Fibroblast of peridontal ligament (primary cell): ENCODE measurements at regions not wholly inside any gene's neighbourhood (a gene's known extent, or its start where the extent isn't known, plus 50 kb on each side); places are given as distances from the start of the nearest gene placed in this dataset.

Experiments used
- DNase-seq: peaks from one replicate; pipeline ENCODE4 v3.0.0-alpha.2; 2010; ENCODE audit errors: extremely low read depth

DNA sequence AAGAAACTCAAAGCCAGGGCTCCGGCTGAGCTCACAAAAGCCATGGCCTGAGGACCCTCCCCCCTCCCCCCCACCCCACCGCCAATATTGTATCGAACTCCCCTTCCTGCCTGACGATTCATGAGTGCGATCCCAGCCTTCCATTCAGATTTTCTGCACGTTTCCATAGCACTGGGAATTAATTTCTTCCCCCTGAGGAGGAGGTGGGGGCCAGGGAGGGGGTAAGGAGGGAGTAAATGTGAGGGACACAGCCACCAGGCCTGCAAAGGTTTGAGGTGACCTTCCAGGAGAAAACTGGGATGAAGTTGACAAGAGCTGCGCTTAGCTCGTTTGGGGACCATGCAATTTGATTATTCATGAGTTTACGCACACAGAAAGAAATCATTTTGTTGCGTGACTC lies 527.7 kb downstream of the MN1 start:
- DNase-seq = no peak

DNA sequence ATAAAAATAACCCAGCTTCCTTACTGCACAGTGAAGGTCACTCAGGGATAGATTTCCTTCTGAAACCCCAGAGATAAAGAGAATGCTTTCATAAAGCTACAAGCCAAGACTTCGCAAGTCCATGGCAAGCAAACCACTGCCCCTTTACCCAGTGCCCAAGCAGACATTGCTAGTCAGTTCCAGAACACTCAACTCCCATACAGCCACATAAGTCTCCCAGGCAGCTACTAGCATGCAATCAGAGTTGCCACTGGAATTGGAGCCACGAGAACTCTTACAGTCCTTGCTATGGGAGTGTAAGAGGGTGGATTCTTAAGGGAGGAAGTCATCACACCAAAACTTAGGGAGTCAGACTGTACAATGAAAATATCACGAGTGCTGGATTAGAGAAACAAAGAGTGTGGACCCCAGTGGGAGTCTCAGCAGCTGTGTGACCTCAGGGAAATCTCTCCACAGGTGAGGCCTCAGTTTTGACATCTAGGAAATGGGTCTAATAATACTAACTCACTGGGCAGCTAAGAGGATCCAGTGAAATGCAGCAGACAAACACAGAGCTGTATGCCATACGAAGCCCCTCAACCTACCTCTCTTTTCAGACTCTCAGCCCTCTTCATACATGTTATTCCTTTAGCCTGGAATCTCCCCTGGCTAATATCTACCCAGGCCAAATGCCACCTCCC lies 526.6 kb downstream of the MN1 start:
- peak; percentile 9 for DNase-seq

DNA sequence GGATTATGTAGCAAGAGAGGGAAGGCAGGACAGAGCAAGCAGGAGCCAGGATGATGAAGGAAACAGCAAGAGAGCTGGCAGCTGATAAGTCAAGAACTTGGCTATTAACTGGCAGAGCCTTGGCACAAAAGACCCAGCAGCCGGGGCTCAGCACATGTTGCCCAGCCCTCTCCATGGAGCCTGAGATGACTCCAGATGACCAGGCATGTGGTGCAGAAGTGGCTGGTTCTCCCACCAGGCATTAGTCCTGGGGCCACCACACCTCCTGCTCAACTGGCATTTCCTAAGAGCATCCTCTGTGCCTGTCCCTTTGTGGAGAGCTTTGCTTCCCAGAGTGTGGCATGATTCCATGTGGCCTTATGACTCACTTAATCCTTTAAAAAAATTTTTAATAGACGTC lies 522.6 kb downstream of the MN1 start:
- DNase-seq = no peak

DNA sequence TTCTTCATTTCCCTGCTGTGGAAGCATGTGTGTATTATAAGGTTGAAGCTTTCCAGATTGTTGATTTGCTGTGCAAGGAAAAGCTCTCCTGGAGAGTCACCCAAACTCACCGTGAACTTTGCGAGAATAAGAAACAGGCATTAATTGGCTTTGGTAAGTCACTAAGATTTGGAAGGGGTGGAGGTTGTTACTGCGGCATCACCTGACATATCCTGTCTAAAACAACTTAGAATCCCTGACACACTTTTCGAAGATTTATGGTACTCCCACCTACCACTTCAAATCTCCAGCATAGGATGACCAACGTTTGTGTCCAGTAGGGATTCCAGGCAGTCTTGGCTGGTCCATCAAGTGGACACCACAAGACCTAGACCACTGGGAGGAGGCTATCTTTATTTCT lies 518.3 kb downstream of the MN1 start:
- DNase-seq = no peak

DNA sequence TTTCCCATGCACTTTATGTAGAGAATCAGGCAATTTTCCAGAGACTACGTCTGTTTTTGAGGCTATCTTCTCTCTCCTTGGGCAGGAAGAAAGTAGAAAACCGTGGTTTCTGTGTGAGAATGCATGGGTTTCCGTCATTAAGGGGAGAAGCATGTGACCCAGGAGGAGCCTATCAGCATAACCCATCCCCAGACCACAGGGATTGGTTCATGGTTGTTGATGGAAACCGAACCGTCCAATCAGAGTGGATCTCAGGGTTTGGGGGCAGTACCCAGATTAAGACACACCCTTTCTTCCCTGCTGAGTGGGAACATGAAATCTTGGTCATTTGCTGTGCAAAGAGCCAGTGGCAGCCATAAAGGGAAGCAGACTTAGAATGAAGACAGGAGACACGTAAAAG lies 517.8 kb downstream of the MN1 start:
- no peak for DNase-seq

DNA sequence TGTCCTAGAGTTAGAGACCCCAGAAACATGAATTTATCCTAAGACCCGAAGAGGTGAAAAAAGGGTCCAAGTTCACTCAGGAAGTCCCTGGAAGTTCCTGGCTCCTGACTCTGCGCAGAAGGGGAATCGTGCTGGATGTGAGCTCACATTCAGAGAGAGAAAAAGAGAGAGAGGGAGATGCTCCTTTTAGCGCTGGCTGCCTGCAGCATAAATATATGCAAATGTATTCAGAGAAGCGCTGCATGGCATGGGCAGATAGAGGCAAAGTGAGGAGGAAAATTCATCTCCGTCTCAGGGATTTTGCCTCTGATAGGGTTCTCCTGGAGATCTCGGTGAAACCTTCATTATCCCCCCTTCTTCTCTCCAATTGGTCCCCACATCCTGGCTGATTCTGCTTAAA lies 517.2 kb downstream of the MN1 start:
- no peak for DNase-seq

DNA sequence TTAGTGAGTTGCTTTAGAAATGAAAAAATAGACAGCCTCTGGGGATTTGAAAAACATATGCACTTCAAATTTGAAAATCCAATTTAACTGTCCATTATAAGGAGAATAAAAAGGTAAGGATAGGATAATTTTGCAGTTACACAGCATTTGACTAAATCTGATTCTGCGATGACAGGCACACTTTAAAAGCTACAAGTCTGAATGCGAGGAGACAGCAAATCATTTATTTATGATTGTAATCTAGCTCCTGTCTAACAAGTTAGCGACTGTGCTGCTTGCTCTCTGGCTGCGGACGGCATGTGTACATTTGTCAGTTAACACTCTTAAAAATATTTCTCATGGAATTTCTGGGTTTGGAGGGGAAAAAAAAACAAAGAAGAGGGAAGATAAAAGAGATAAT lies 514.8 kb downstream of the MN1 start:
- DNase-seq = no peak

DNA sequence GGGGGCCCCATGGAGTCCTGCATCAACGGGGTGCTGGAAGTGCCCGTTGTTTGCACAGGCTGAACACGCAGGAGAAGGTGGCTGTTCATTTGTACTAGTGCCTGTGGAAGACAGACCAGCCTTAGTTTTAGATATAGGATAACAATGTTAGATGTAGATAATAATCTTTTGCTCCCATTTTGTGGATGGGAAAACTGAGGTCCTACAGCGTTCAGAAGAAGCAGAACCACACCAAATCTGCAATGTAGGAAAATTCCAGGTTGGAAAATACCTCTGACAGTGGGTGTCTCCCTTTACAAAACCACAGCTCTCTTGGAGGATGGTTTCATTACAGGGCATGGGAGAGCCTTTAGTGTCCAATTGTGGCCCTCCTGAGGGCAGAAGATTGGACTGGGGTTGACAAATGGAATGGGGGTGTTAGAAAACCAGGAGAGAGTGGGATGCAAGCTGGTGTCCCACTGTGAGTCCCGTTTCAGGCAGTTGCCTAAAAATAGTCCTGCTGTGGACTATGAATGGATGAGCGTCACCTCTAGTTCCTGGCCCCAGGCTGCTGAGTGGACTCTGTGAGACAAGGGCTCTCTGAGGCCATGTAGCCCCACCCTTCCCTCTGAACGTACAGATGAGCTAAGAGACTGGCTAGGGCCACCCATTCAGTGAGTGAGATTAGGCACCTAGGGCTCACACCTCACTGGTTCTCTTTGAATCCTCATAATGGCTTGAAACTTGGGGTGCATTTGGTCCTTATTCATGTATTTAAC lies 508.8 kb downstream of the MN1 start:
- no peak for DNase-seq

DNA sequence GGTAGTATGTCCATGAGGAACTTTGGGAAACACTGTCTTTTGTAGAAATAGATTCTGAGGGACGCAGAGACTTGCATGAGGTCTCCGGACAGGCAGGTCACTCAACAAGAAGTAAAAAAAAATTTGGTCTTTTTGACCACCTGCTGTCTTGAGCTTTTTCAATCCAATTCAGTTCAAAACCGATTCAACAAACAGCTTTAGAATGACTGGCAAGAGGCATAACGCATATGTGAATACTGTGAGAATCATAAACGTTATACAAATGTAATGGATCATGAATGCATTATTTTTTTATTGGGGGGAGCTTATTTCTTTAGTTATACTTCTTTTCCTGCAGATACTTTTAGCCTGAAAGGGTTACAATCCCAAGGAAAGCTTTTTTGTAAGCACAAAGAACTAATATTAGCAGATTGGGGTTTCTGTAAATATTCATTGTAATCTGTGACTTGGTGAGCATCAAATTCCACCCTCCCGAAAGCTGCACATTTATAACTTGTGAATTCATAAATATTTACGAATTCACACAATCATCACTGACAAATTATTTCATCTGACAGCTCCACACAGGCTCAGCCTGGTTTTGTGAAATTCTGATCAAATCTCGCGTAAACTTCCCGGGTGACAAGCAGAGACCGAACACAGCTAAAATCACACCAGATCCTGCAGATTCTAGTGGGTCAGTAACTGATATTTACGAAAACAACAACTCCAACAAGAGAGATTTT lies 507.7 kb downstream of the MN1 start:
- DNase-seq = no peak

DNA sequence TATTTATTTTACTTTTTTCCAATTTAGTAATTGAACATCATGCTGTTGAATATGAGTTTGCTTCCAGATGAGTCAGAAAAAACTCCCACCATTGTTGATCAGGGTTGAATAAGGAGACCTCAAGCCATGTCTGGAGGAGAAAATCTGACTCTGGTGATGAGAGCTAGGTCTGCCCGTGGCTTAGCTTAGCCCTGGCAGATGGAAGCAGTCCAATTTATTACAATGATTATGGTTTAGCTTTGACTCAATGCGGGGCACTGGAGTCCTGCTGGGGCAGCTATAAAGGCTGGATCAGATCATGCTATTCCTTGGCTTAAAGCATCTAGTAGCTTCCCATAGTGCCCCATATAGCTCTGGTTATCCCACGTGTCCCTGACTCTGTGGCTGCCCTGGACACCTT lies 506.5 kb downstream of the MN1 start:
- no peak for DNase-seq

DNA sequence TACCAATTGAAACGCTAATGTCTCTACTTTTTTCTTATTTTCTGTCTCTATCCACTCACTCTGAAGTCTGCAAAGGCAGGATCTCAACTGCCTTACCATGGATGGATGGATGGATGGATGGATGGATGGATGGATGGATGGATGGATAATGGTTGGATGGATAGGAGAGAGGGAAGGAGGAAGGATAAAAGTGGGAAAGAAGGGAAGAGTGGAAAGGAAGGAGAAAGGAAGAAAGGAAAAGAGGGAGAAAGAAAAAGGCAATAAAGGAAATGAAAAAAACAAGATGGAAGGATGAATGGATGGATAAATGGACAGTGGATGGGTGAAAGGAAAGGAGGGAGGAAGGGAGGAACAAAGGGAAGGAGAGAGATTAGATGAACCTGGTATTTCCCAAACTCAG lies 506.0 kb downstream of the MN1 start:
- DNase-seq = no peak

DNA sequence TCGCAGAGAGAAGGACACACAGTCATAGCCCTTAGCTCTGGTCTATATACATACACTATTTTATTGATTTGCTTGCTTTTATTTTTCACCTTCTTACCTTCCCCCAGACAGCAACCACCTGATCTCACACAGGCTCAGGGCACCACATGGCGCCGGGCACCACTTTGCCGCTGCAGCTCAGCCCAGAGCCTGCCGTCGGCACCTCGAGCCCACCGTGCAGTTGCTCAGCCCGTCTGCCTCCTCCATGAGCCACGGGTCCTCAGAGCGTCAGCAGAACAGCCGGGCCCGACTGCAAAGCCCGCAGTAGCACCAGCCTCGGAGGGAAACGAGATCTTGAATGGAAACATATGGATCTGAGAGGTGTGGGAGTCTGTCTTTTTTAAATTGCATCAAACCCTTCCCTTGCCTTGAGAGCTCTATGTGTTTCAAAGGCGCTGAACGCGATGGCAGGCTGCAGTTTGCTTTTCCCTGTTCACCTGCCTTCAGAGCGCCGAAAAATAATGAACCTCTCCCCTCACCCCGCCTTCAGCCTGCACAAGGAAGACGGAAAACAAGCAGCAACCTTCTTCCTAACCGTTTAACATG lies 505.4 kb downstream of the MN1 start:
- no peak for DNase-seq

DNA sequence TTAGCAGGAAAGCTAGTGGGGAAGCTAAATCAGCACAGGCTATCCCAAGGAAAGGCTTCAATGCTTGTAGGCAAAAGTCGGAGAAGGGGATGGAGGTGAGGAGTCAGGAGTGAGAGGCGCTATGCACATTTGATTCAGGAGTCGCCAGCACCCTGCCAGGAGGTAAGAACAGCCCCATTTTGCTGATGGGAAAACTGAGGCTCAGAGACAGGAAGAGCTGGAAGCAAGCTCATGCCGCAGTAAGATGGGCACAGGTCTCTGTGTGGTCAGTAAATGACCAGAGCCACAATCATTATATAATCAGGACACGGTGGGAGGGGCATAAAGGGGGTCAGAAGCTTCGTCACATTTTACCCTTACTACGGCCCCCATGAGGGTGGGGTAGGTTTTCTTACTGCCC lies 504.4 kb downstream of the MN1 start:
- no peak for DNase-seq

DNA sequence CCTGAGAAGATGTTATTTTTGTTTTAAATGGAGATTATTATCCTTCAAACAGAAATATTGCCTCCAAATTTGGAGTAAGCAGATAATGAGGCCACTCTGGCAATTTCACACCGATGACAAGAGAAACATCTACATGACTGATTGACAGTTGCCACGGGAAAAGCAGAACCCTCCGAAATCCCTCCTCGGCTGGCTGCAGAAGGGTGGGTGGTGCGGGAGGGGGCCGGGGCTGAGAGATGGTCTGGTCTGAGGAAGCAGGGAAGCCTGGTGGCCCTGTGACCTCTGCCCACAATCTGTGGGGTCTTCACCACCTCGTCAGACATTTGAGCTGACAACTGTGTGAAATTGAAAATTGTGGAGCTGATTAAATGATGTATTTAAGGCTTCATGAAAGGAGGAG lies 503.2 kb downstream of the MN1 start:
- no peak for DNase-seq

DNA sequence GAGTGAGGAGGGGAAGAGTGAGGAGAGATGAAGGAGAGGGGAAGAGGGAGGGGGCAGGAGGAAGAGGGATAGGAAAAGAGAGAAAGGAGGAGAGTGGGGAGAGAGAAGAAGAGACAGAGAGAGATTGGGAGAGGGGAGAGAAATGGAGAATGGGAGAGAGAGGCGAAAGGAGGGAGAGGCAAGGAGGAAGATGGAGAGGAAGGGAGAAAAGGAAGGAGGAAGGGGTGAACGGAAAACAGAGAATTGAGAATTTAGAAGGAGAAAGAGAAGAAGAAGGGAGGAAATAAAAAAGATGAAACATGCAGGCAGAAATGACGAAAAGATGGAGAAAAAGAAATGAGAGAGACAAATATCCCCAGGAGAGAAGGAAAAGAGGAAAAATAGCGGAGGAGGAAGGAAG lies 502.8 kb downstream of the MN1 start:
- no peak for DNase-seq

DNA sequence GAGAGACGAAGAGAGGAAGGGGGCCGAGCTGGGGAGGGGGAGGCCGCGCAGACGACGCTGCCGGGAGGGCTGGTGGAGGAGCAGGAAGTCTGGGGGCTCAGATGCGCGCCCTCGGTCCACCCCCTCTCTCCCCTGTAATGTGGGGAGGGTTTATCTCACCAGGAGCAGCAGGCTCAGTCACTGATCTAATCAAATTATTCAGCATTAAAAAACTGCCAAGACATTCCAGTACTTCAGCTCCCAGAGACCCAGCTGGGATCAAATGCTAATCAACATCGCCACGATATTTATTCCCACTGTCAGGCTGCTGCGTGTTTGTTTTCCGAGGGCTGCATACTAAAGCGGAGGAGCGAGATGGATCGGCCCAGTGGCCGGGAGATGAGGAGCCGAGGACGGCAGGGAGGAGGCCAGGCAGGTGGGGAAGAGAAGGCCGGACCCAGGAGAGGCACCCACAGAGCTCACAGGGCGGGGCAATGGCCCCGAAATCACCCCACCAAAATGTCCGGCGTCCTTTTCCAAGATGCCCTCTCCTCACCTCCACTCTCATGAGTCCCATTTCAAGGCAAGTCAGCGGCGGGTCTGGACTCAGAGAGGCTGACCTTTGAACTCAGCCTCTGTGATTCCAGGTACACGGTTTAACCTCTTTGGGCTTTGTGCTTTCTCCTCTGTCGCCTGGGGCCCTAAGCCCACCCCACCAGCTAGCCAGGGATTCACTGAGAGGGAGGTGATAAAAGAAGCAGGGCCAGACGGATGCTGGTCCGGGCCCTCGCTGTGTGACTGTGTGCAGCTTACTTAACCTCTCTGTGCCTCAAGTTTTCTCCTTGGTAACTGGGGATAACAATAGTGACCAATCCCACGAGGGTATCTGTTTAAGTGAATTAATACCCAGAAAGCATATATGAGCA lies 502.1 kb downstream of the MN1 start:
- DNase-seq = peak; percentile 2

DNA sequence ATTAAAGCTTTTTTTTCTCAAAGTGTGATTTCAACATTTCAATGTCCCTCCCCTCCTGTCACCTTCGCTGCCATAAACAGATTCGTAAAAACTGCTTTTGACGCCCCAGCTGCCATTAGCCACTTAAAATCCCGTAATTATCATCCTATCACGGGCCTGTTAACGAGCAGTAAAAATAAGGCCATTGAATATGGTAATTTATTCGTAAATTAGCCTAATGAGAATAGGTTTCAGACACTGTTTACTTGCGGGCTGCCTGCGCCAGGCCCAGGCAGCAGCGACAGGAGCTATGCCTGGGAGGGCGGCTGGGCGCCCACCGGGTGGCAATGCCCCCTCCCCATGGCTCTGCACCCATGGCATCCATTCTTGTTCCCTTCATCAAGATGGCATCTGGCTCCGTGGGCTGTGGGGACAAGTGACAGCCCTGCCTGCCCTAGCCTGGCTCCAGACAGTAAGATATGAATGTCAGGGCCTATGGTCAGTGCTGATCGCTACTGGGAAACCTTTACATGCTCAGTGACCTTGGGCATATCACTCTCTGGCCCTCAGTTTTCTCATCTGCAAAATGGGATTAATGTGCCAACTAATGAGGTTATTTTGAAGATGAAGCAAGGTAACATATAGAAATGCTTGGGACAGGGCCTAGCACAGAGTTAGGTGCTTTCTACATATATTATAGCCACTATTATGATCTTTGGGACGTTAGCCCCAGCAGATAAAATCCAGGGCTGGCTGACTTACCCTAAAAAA lies 500.8 kb downstream of the MN1 start:
- no peak for DNase-seq

DNA sequence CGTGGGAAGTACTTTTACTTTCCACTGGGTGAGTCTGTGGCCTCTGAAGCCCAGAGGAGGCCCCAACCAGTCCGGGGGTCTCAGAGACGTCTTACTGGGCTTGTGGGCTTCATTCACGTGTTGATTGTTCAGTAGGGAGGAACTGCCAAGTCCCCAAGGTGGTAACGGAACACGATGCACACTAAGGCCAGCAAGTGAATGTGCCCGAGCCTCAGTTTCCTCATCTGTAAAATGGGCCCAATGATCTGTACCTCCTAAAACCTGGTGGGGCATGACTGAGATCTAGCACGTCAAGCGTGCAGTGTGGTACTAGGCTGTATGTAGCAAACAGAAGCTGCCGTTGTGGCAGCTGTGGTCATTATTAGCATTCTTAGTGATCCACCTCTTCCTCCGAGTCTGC lies 499.1 kb downstream of the MN1 start:
- no peak for DNase-seq

DNA sequence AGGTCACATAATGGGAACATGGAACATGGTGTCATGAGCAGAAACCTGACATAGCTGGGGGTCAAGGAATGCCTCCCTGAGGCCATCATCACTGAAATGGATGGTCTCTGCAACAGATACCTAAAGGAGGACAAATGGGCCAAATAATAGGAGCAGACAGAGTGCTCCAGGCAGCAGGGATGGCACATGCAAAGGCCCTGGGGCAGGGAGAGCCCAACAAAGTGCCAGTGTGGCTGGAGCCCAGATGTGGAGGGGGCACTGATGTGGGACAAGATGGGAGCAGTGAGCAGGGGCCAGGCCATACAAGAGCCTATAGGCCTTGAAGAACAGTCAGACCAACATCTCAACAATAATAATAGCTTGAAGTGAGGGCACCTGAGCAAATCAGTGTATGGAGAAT lies 497.8 kb downstream of the MN1 start:
- DNase-seq = no peak

DNA sequence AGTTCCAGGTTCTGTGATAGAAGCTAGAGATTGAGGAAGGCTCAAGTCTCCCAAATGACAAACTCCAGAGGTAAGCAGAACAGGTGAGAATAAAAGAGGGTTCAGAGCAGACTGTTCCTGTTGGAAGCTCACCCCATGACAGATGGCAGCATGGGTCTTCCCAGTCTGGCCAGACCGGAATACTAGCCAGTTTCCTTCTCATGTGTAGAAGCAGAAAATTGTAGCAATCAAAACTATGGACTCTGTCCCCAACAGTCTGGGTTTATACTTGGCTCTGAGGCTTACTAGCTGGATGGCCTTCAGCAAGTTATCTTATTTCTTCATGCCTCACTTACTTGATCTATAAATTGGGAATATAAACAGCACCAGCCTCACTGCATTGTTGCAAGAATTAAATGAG lies 494.8 kb downstream of the MN1 start:
- no peak for DNase-seq
